ENCODE measurements at regions not wholly inside any gene's neighbourhood (a gene's known extent, or its start where the extent isn't known, plus 50 kb on each side); places are given as distances from the start of the nearest gene placed in this dataset.

GRCh38 chr13:76796851-76797250, 89.4 kb downstream of the KCTD12 start:
- no peak overlapping the region for H3K4me3 Mint-ChIP-seq
- intact Hi-C loops (cut with micrococcal nuclease), result no loop called here
- CTCF ChIA-PET, result no interaction called here
- no peak for TF ChIP-seq CTCF (IDR thresholded peaks at IDR 0.05)
- no peaks in the 10 kb centered on the region for H3K4me1 Mint-ChIP-seq
- H3K9me3 Mint-ChIP-seq, result peaks cover under 1% of the 10 kb centered on the region
- H3K36me3 Mint-ChIP-seq (ENCODE audit: low read depth), result no peaks in the 10 kb centered on the region
- no peaks in the 10 kb centered on the region for H3K27me3 Mint-ChIP-seq
- no peak overlapping the region for H3K27ac Mint-ChIP-seq
- DNase-seq (no peak), ATAC-seq (ENCODE audit: low read depth) (no peak)
- POLR2A ChIA-PET, result no interaction called here

DNA sequence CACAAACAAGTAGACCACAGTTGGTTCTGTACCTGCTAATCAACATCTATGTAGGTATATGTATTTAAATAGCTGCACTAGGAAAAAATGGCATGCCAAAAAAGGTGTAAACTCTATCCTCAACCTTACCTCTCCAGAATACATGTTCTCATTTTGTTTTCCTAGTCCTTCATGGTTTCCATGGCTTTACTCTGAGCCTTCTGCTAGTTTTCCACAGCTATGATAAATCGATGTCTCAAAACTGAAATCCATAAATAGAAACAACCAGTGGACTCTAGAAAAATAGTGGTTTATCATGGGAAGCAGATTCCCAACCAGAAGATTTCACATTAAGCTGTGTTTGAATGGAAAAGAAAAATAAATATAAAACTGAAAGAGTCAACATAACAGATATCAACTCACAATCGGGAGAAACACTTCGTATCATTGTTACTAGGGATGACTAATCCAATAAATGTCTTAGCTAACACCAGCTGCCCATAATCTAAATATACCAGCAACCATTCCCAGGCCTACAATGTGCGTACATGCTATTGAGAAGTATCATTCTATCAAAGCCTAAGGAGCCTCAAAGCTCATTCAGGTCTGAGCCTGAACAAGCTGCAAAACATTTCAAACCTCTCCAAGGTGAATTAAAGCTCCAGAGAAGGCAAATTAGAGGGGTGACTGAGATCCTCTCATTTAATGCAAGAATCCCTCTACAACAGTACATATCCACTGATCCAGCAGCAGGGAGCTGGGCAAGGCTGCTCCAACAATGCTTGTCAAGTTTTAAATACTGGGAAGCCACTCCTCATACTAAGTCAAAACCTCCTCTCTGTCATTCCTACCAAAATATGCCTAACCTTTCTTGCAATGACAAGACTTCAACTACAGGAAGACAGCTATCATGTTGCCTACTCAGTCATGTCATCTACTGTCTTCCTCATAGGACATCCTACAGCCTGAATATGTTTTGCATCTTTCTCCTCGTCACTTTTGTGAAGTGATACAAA, 90.2 kb downstream of the KCTD12 start:
- Mint-ChIP-seq H3K27me3 (no peaks in the 10 kb centered on the region), H3K27ac (no peak overlapping the region), H3K36me3 (ENCODE audit: low read depth) (no peaks in the 10 kb centered on the region), H3K4me1 (no peaks in the 10 kb centered on the region), H3K4me3 (no peak overlapping the region), H3K9me3 (no peaks in the 10 kb centered on the region)
- ChIA-PET POLR2A (no interaction called here), CTCF (no interaction called here)
- ATAC-seq (ENCODE audit: low read depth), result no peak
- no peak for DNase-seq
- intact Hi-C loops (cut with micrococcal nuclease), result no loop called here
- no peak for TF ChIP-seq CTCF (IDR thresholded peaks at IDR 0.05)

GRCh38 chr13:76792731-76793347, 93.4 kb downstream of the KCTD12 start:
- ATAC-seq (ENCODE audit: low read depth), result no peak
- CTCF ChIA-PET, result no interaction called here
- DNase-seq, result no peak
- intact Hi-C loops (cut with micrococcal nuclease), result no loop called here
- Mint-ChIP-seq H3K4me1 (no peaks in the 10 kb centered on the region), H3K36me3 (ENCODE audit: low read depth) (no peaks in the 10 kb centered on the region), H3K27ac (no peak overlapping the region), H3K4me3 (no peak overlapping the region), H3K9me3 (no peaks in the 10 kb centered on the region), H3K27me3 (no peaks in the 10 kb centered on the region)
- no peak for TF ChIP-seq CTCF (IDR thresholded peaks at IDR 0.05)
- POLR2A ChIA-PET, result no interaction called here

- intact Hi-C loops (cut with micrococcal nuclease), result no loop called here
- DNase-seq, result no peak
- no peaks in the 10 kb centered on the region for H3K4me1 Mint-ChIP-seq
- peaks cover 2% of the 10 kb centered on the region for H3K9me3 Mint-ChIP-seq
- H3K27me3 Mint-ChIP-seq, result no peaks in the 10 kb centered on the region
- no peak overlapping the region for H3K27ac Mint-ChIP-seq
- H3K36me3 Mint-ChIP-seq (ENCODE audit: low read depth), result no peaks in the 10 kb centered on the region
- H3K4me3 Mint-ChIP-seq, result no peak overlapping the region
- no peak for ATAC-seq (ENCODE audit: low read depth)
- no peak for TF ChIP-seq CTCF (IDR thresholded peaks at IDR 0.05)
- ChIA-PET POLR2A (no interaction called here), CTCF (no interaction called here)
Observed at GRCh38 chr13:76790980-76791819, 95.0 kb downstream of the KCTD12 start.

DNA sequence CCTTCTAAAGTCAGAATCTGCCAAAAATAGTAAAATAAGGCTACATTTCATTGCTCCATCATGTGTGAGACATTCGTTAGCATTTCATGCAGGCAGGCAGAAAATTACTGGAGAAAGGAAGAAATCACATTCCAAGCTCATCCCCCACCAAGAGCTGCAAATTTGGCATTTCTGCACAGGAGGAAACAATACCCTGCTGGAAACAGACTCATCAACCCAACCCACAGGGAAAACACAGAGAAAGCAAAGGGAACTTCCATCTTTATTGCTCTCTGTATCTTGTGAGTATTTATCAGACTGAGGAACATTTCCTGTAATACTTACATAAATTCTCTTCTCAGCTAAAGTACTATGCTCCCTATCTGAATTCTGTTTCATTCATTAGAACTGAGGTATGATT, 95.7 kb downstream of the KCTD12 start:
- POLR2A ChIA-PET, result no interaction called here
- Mint-ChIP-seq H3K27ac (no peak overlapping the region), H3K36me3 (ENCODE audit: low read depth) (peaks cover 2% of the 10 kb centered on the region), H3K4me1 (no peaks in the 10 kb centered on the region), H3K9me3 (peaks cover 9% of the 10 kb centered on the region), H3K4me3 (no peak overlapping the region), H3K27me3 (no peaks in the 10 kb centered on the region)
- DNase-seq, result no peak
- CTCF ChIA-PET, result no interaction called here
- no peak for TF ChIP-seq CTCF (IDR thresholded peaks at IDR 0.05)
- intact Hi-C loops (cut with micrococcal nuclease), result no loop called here
- no peak for ATAC-seq (ENCODE audit: low read depth)
